Retinal pigment epithelial cell (primary cell): ENCODE measurements at regions not wholly inside any gene's neighbourhood (a gene's known extent, or its start where the extent isn't known, plus 50 kb on each side); places are given as distances from the start of the nearest gene placed in this dataset.

Experiments
- DNase-seq: peaks from one replicate; pipeline ENCODE4 v3.0.0-alpha.2; 2010; ENCODE audit warnings: low read depth
- H3K4me3 ChIP-seq: 2 replicates; pipeline ENCODE4 v1.5.1; 2011; ENCODE audit warnings: mild to moderate bottlenecking, low read length, control low read depth, moderate library complexity
- TF ChIP-seq, protein P1 (sequence below): conservative IDR thresholded peaks from 2 replicates; pipeline ENCODE4 v1.5.1; 2011; ENCODE audit warnings: low read depth, low read length, control low read depth, inconsistent platforms

DNA sequence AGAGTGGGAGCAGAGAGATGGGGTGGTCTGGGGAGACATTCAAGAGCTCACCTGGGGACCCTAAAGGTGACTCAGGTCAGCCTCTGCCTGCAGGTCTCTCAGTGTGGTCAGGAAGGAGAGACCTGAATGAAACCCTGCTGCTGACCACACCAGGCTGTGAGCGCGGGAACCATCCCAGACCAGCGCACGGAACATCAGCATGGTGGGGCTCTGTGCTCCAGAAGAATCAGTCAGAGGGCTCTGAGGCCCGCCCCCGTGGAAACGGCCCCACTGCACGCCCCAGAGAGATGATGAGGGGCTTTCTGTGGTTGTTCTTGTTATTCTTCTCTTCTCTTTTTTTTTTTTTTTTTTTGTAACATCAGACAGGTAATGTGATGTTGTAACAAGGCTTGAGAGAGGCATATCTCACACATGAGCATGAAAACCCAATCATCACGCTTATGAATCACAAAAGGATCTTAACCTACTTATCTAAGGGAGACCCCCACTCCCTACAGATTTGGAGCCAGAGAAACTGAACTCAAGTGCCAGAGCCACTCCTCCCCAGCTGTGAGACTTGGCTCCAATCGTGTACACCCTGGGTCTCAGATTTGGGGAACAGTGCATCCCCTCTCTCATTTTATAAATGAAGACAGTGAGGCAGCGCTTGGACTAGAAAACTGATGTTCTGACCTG is 302.2 kb downstream of the EIPR1 start:
- no peak for DNase-seq
- H3K4me3 ChIP-seq = no peak overlapping the region
- TF ChIP-seq, protein P1, sequence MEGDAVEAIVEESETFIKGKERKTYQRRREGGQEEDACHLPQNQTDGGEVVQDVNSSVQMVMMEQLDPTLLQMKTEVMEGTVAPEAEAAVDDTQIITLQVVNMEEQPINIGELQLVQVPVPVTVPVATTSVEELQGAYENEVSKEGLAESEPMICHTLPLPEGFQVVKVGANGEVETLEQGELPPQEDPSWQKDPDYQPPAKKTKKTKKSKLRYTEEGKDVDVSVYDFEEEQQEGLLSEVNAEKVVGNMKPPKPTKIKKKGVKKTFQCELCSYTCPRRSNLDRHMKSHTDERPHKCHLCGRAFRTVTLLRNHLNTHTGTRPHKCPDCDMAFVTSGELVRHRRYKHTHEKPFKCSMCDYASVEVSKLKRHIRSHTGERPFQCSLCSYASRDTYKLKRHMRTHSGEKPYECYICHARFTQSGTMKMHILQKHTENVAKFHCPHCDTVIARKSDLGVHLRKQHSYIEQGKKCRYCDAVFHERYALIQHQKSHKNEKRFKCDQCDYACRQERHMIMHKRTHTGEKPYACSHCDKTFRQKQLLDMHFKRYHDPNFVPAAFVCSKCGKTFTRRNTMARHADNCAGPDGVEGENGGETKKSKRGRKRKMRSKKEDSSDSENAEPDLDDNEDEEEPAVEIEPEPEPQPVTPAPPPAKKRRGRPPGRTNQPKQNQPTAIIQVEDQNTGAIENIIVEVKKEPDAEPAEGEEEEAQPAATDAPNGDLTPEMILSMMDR = no peak

DNA sequence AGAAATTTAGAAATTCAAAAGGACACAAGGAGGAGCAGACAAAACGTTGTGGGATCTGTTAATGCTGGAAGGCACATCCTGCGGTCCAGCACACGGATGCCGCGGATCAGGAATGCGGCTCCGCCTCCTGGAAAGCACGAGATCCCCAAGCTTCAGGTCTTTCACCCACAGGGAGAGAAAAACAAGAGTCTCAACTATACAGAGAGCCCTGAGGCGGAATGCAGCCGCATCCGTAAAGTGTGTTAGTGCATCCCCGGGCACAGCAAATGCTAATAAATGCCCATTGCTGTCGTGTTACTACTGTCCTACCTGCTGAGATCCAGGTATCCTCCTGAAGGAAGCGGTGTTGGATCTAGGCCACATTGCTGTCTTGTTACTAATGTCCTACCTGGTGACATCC is 303.9 kb downstream of the EIPR1 start:
- TF ChIP-seq, protein P1 = no peak
- no peak overlapping the region for H3K4me3 ChIP-seq
- DNase-seq = no peak

DNA sequence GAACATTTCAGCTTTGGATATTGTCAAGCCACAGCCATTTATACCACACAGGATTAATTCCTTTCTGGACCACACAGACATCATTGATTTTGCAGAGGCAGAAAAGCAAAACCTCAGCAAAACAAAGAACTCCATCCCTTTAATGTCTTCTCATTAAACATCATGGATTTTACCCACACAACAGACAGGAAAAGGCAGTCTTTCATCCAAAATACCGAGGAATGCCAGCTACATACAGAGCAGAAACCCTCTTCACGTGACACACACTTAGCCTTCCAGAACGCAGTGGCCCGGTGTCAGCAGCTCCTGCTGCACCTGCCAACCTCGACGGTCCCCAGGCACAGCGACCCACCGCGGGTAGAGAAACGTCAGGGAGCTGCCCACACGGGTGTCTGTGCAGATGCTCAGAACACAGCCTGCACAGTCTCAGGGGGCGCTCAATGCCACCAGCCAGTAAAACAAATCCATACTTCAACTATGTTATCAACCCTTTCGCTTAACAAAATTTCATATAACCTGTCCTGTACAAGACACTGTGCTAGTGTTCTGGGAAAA is 304.5 kb downstream of the EIPR1 start:
- TF ChIP-seq, protein P1 = no peak
- no peak for DNase-seq
- no peak overlapping the region for H3K4me3 ChIP-seq

DNA sequence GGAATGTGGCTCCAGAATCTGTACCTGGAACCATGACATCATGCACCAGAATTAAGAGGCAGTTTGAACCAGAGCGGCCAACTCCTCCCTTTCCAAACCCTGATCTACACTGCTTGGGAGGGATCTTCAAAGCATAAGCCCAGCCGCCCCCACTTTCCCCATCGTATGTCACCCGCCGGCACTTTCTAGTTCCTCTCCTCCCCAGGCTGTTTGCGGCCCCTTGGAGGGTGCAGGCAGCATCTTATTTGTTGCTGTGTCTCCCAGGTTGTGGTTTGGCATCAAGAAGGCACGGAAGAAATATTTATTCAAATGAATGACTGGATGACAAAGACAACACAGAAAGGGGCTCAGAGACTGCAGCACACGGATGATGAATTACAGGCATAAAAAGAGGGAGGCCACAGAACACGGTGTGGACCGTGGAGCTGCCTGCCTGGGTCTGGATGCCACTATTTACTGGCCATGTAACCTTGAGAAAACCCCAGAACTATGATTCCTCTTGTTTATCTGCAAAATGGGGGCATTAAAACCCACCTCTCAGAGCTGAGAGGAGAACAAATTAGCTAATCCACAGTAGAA is 305.8 kb downstream of the EIPR1 start:
- TF ChIP-seq, protein P1 = no peak
- H3K4me3 ChIP-seq = no peak overlapping the region
- no peak for DNase-seq

DNA sequence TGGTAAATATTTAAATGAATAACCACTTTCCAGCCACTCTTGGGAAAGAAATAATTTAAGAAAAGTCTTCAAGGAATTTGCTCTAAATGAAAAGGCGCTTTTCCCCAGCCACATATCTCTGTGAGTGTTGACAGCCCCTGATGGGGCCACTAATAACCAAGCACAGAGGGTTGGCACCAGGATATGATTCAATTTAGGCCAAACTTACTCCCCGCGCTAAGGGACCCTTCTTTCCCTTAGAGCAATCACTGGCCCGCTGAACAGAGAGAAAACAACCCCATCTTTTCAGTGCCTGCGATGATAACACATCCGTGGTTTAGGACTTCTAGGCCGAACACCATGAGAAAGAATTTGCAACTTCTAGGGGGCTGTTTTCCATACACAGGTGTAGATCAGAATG is 310.8 kb downstream of the EIPR1 start:
- no peak for DNase-seq
- TF ChIP-seq, protein P1 = no peak
- no peak overlapping the region for H3K4me3 ChIP-seq

DNA sequence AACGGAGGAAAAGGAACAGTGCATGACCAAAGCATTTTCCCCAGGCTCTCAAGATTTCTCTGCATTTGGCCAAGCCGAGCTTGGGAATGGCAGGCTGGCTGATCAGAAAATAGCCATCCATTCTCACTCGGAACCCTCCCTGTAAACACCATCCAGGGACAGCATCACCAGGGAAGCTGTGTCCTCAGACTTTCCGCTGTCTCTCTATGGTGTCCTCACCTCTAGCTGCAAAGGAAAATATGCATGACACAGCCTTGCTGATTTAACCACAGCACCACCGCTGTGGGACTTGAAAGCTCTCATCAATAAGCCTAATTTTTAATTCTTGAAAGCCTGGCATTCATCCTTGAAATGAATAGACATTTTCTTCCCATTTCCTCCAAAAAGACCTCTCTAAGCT is 311.7 kb downstream of the EIPR1 start:
- no peak overlapping the region for H3K4me3 ChIP-seq
- TF ChIP-seq, protein P1 = no peak
- DNase-seq = no peak
